Liver (tissue), 8 donors: ENCODE measurements at regions not wholly inside any gene's neighbourhood (a gene's known extent, or its start where the extent isn't known, plus 50 kb on each side); places are given as distances from the start of the nearest gene placed in this dataset.

ENCODE experiments used
- DNase-seq: peaks from one replicate; pipeline ENCODE4 v3.0.0-alpha.2; 2017; ENCODE audit warnings: low spot score
- H3K27ac ChIP-seq, 2 donors: one replicate each; pipeline ENCODE4 v1.7.0; 2013; ENCODE audit warnings: inconsistent platforms in 2 of 2, low read length in 2 of 2, control low read depth in 1 of 2, low read depth in 1 of 2, mild to moderate bottlenecking in 1 of 2
- H3K27me3 ChIP-seq, 4 donors: one replicate each; pipeline versions ENCODE4 v1.6.1 to v1.7.0; 2013; ENCODE audit warnings: low read length in 3 of 4, inconsistent platforms in 1 of 4, mild to moderate bottlenecking in 1 of 4, moderate library complexity in 1 of 4; ENCODE audit not compliant: control insufficient read depth in 4 of 4, insufficient read depth in 4 of 4
- H3K36me3 ChIP-seq, 4 donors: one replicate each; pipeline versions ENCODE4 v1.6.1 to v1.7.0; 2013; ENCODE audit warnings: low read length in 3 of 4, mild to moderate bottlenecking in 3 of 4, low read depth in 1 of 4, moderate library complexity in 1 of 4; ENCODE audit not compliant: control insufficient read depth in 4 of 4, insufficient read depth in 3 of 4
- H3K4me1 ChIP-seq, 4 donors: one replicate each; pipeline versions ENCODE4 v1.6.1 to v1.7.0; 2013; ENCODE audit warnings: low read length in 3 of 4, mild to moderate bottlenecking in 3 of 4, moderate library complexity in 1 of 4; ENCODE audit not compliant: control insufficient read depth in 4 of 4, insufficient read depth in 4 of 4
- H3K4me3 ChIP-seq, 3 donors: one replicate each; pipeline versions ENCODE4 v1.6.1 to v1.7.0; 2013; ENCODE audit warnings: low read length in 3 of 3, control low read depth in 1 of 3, low read depth in 1 of 3, mild to moderate bottlenecking in 1 of 3
- H3K9ac ChIP-seq, 2 donors: one replicate each; pipeline ENCODE4 v1.7.0; 2013; ENCODE audit warnings: low read length in 2 of 2, mild to moderate bottlenecking in 2 of 2, moderate library complexity in 2 of 2, control low read depth in 1 of 2, low read depth in 1 of 2
- H3K9me3 ChIP-seq, 4 donors: one replicate each; pipeline versions ENCODE4 v1.6.1 to v1.7.0; 2013; ENCODE audit warnings: low read length in 3 of 4; ENCODE audit not compliant: control insufficient read depth in 4 of 4
- CTCF ChIP-seq: fragments of 150-350 bp; IDR thresholded peaks from 2 replicates; pipeline ENCODE4 v1.5.1; 2017; ENCODE audit warnings: improper control_type of control experiment, low read depth, low read length; ENCODE audit not compliant: missing input control
- EGR1 ChIP-seq, 2 donors: IDR thresholded peaks; 2 replicates each; pipeline ENCODE4 v1.6.1; 2016 to 2018; ENCODE audit warnings: antibody characterized with exemption in 2 of 2, low read depth in 2 of 2
- FOXA1 ChIP-seq: IDR thresholded peaks from 2 replicates; pipeline ENCODE4 v1.6.1; 2016; ENCODE audit warnings: antibody characterized with exemption
- FOXA2 ChIP-seq: IDR thresholded peaks from 2 replicates; pipeline ENCODE4 v1.6.1; 2016; ENCODE audit warnings: antibody characterized with exemption
- GABPA ChIP-seq, 2 donors: IDR thresholded peaks in 1 of 2; conservative IDR thresholded peaks in 1 of 2; 2 replicates each; pipeline ENCODE4 v1.6.1; 2016; ENCODE audit warnings: antibody characterized with exemption in 2 of 2, mild to moderate bottlenecking in 1 of 2, moderate library complexity in 1 of 2
- HNF4A ChIP-seq, 2 donors: conservative IDR thresholded peaks; 2 replicates each; pipeline ENCODE4 v1.6.1; 2016; ENCODE audit warnings: antibody characterized with exemption in 2 of 2, mild to moderate bottlenecking in 2 of 2
- HNF4G ChIP-seq: IDR thresholded peaks from 2 replicates; pipeline ENCODE4 v1.6.1; 2016; ENCODE audit warnings: antibody characterized with exemption
- JUND ChIP-seq, 2 donors: IDR thresholded peaks; 2 replicates each; pipeline ENCODE4 v1.6.1; 2016; ENCODE audit warnings: antibody characterized with exemption in 2 of 2
- MAX ChIP-seq: IDR thresholded peaks from 2 replicates; pipeline ENCODE4 v1.6.1; 2016; ENCODE audit warnings: antibody characterized with exemption
- NR2F2 ChIP-seq: IDR thresholded peaks from 2 replicates; pipeline ENCODE4 v1.6.1; 2016; ENCODE audit warnings: antibody characterized with exemption
- RAD21 ChIP-seq, 2 donors: IDR thresholded peaks; 2 replicates each; pipeline ENCODE4 v1.6.1; 2016; ENCODE audit warnings: antibody characterized with exemption in 2 of 2, mild to moderate bottlenecking in 2 of 2
- REST ChIP-seq: IDR thresholded peaks from 2 replicates; pipeline ENCODE4 v1.6.1; 2016; ENCODE audit warnings: antibody characterized with exemption, mild to moderate bottlenecking
- RXRA ChIP-seq, 2 donors: IDR thresholded peaks; 2 replicates each; pipeline ENCODE4 v1.6.1; 2017 to 2018; ENCODE audit warnings: antibody characterized with exemption in 2 of 2, mild to moderate bottlenecking in 1 of 2
- SP1 ChIP-seq: IDR thresholded peaks from 2 replicates; pipeline ENCODE4 v1.6.1; 2018; ENCODE audit warnings: antibody characterized with exemption, mild to moderate bottlenecking
- TAF1 ChIP-seq: conservative IDR thresholded peaks from 2 replicates; pipeline ENCODE4 v1.6.1; 2016; ENCODE audit warnings: antibody characterized with exemption, mild to moderate bottlenecking
- YY1 ChIP-seq: IDR thresholded peaks from 2 replicates; pipeline ENCODE4 v1.6.1; 2016; ENCODE audit warnings: antibody characterized with exemption, mild to moderate bottlenecking
- WGBS: extraction: QIAGEN DNeasy Blood & Tissue Kit; methylation state at CpG from one replicate; pipeline ENCODE4 v1.1.7; 2013; 5-methylcytosine and 5-hydroxymethylcytosine counted together
- donor health status: healthy.
- donor health status: healthy.
- donor health status: healthy.
- donor health status: healthy.
- donor health status: healthy.

GRCh38 chr6:760982-761955 is 68.3 kb upstream of the EXOC2 start:
- TF ChIP-seq FOXA2: no peak
- TF ChIP-seq MAX: no peak
- no peak for TF ChIP-seq RXRA (IDR thresholded peaks at IDR 0.05)
- no peak for TF ChIP-seq CTCF
- 82% methylated on average over 48 of the region's 48 CpGs for WGBS

GRCh38 chr6:759729-760128 is 66.8 kb upstream of the EXOC2 start:
- Histone ChIP-seq H3K9me3 (no peaks in the 10 kb centered on the region), H3K27me3 (no peaks in the 10 kb centered on the region), H3K36me3 (no peaks in the 10 kb centered on the region), H3K9ac (no peak overlapping the region), H3K4me1 (peaks cover 0 to 2% (median 0%) of the 10 kb centered on the region in 4 donors), H3K27ac (no peak overlapping the region), H3K4me3 (no peak overlapping the region)
- no peak for DNase-seq
- TF ChIP-seq YY1 (no peak), RAD21 (IDR thresholded peaks at IDR 0.05) (no peak), HNF4G (no peak), HNF4A (conservative IDR thresholded peaks at IDR 0.05) (no peak), EGR1 (IDR thresholded peaks at IDR 0.05; ENCODE audit: low read depth in 2 of 2) (no peak), FOXA1 (no peak), FOXA2 (no peak), MAX (no peak), NR2F2 (no peak), RXRA (IDR thresholded peaks at IDR 0.05) (no peak), JUND (IDR thresholded peaks at IDR 0.05) (no peak), REST (no peak), CTCF (no peak), TAF1 (no peak), SP1 (no peak), GABPA (IDR thresholded peaks at IDR 0.05 in 1 of 2, conservative IDR thresholded peaks at IDR 0.05 in 1 of 2) (no peak)
- WGBS: 96% methylated on average over 3 of the region's 3 CpGs

More at GRCh38 chr6:760982-761955, 68.3 kb upstream of the EXOC2 start:
- H3K4me1 ChIP-seq: peaks cover 0 to 2% (median 0%) of the 10 kb centered on the region in 4 donors
- H3K27me3 ChIP-seq: no peaks in the 10 kb centered on the region
- no peak overlapping the region for H3K9ac ChIP-seq
- no peaks in the 10 kb centered on the region for H3K36me3 ChIP-seq
- H3K27ac ChIP-seq: no peak overlapping the region
- no peak overlapping the region for H3K4me3 ChIP-seq
- no peak for DNase-seq
- no peaks in the 10 kb centered on the region for H3K9me3 ChIP-seq
